DND-41 (cell line): ENCODE measurements at regions not wholly inside any gene's neighbourhood (a gene's known extent, or its start where the extent isn't known, plus 50 kb on each side); places are given as distances from the start of the nearest gene placed in this dataset.

Experiments
- ATAC-seq: fragments of 200-7000 bp; cut with Tn5 transposase; 3 replicates; pipeline ENCODE4 v1.9.1; 2021; ENCODE audit warnings: low read depth; ENCODE audit not compliant: insufficient read depth
- DNase-seq: peaks from one replicate; pipeline ENCODE4 v3.0.0-alpha.2; 2020
- H2AFZ ChIP-seq: 2 replicates; pipeline ENCODE4 v1.6.0; 2012; ENCODE audit warnings: low read depth, low read length
- H3K27ac ChIP-seq: 2 replicates; pipeline ENCODE4 v1.5.1; 2012; ENCODE audit warnings: low read length, inconsistent platforms
- H3K27me3 ChIP-seq: fragments of 200-600 bp; sonication (generic); 2 replicates; pipeline ENCODE4 v1.6.0; 2012; ENCODE audit warnings: low read length, mild to moderate bottlenecking, inconsistent platforms; ENCODE audit not compliant: insufficient read depth, poor library complexity
- H3K36me3 ChIP-seq: 2 replicates; pipeline ENCODE4 v1.5.1; 2012; ENCODE audit warnings: low read length, inconsistent platforms; ENCODE audit not compliant: insufficient read depth
- H3K4me1 ChIP-seq: 2 replicates; pipeline ENCODE4 v1.5.1; 2012; ENCODE audit warnings: mild to moderate bottlenecking, low read length; ENCODE audit not compliant: insufficient read depth
- H3K4me2 ChIP-seq: 2 replicates; pipeline ENCODE4 v1.6.0; 2012; ENCODE audit warnings: mild to moderate bottlenecking, moderate library complexity, low read length, inconsistent platforms; ENCODE audit not compliant: insufficient read depth
- H3K4me3 ChIP-seq, 2 experiments: fragments of 200-600 bp in 1 of 2; shearing (Covaris generic) in 1 of 2; 2 replicates each; pipeline ENCODE4 v1.5.1; 2012 to 2016; ENCODE audit warnings: inconsistent platforms in 2 of 2, low read length in 2 of 2, mild to moderate bottlenecking in 2 of 2, low read depth in 1 of 2, moderate library complexity in 1 of 2
- H3K79me2 ChIP-seq: 2 replicates; pipeline ENCODE4 v1.6.0; 2012; ENCODE audit warnings: low read length, inconsistent platforms; ENCODE audit not compliant: insufficient read depth
- H3K9ac ChIP-seq: 2 replicates; pipeline ENCODE4 v1.6.0; 2012; ENCODE audit warnings: low read depth, mild to moderate bottlenecking, inconsistent platforms, low read length, moderate library complexity
- H3K9me3 ChIP-seq: 2 replicates; pipeline ENCODE4 v1.5.1; 2012; ENCODE audit warnings: low read length, moderate library complexity, mild to moderate bottlenecking, inconsistent platforms; ENCODE audit not compliant: insufficient read depth, severe bottlenecking
- H4K20me1 ChIP-seq: 2 replicates; pipeline ENCODE4 v1.6.0; 2012; ENCODE audit warnings: low read length; ENCODE audit not compliant: insufficient read depth
- CTCF ChIP-seq: IDR thresholded peaks from 2 replicates; pipeline ENCODE4 v1.5.1; 2012; ENCODE audit warnings: borderline replicate concordance, low read length, moderate library complexity, mild to moderate bottlenecking; ENCODE audit not compliant: poor library complexity, severe bottlenecking; ENCODE audit errors: extremely low read depth
- EZH2 ChIP-seq: IDR thresholded peaks from 3 replicates; pipeline ENCODE4 v1.6.1; 2012; ENCODE audit warnings: borderline replicate concordance, low read depth, mild to moderate bottlenecking, moderate library complexity, low read length, inconsistent platforms; ENCODE audit not compliant: severe bottlenecking

- no peaks in the 10 kb centered on the region for H3K4me1 ChIP-seq
- no peak overlapping the region for H2AFZ ChIP-seq
- H3K36me3 ChIP-seq: no peaks in the 10 kb centered on the region
- no peak overlapping the region for H3K9ac ChIP-seq
- no peaks in the 10 kb centered on the region for H4K20me1 ChIP-seq
- H3K27ac ChIP-seq: no peak overlapping the region
- no peak for TF ChIP-seq CTCF
- no peak for TF ChIP-seq EZH2
- H3K4me2 ChIP-seq: no peak overlapping the region
- no peaks in the 10 kb centered on the region for H3K27me3 ChIP-seq
- H3K79me2 ChIP-seq: no peaks in the 10 kb centered on the region
- no peaks in the 10 kb centered on the region for H3K9me3 ChIP-seq
- H3K4me3 ChIP-seq: no peak overlapping the region
- DNase-seq (no peak), ATAC-seq (no peak)
Measured at GRCh38 chr5:175220549-175220948, 223.4 kb downstream of the DRD1 start.

GRCh38 chr5:175219366-175219765 is 224.6 kb downstream of the DRD1 start:
- DNase-seq (no peak), ATAC-seq (no peak)
- H3K4me1 ChIP-seq: no peaks in the 10 kb centered on the region
- H3K4me3 ChIP-seq: no peak overlapping the region
- no peaks in the 10 kb centered on the region for H3K36me3 ChIP-seq
- no peaks in the 10 kb centered on the region for H3K79me2 ChIP-seq
- no peaks in the 10 kb centered on the region for H3K27me3 ChIP-seq
- H3K9me3 ChIP-seq: no peaks in the 10 kb centered on the region
- no peak overlapping the region for H2AFZ ChIP-seq
- H3K4me2 ChIP-seq: no peak overlapping the region
- no peak for TF ChIP-seq CTCF
- no peak for TF ChIP-seq EZH2
- no peaks in the 10 kb centered on the region for H4K20me1 ChIP-seq
- H3K27ac ChIP-seq: no peak overlapping the region
- no peak overlapping the region for H3K9ac ChIP-seq

- H3K4me2 ChIP-seq: no peak overlapping the region
- H4K20me1 ChIP-seq: no peaks in the 10 kb centered on the region
- H3K27me3 ChIP-seq: no peaks in the 10 kb centered on the region
- no peak for ATAC-seq
- TF ChIP-seq EZH2: no peak
- no peak for TF ChIP-seq CTCF
- no peak for DNase-seq
- H3K9ac ChIP-seq: no peak overlapping the region
- no peak overlapping the region for H3K4me3 ChIP-seq
- H2AFZ ChIP-seq: no peak overlapping the region
- H3K9me3 ChIP-seq: no peaks in the 10 kb centered on the region
- no peaks in the 10 kb centered on the region for H3K36me3 ChIP-seq
- no peak overlapping the region for H3K27ac ChIP-seq
- H3K79me2 ChIP-seq: no peaks in the 10 kb centered on the region
- no peaks in the 10 kb centered on the region for H3K4me1 ChIP-seq
Measured at GRCh38 chr5:175216991-175217390, 227.0 kb downstream of the DRD1 start.

- H2AFZ ChIP-seq: no peak overlapping the region
Measured at GRCh38 chr5:175215906-175216305, 228.1 kb downstream of the DRD1 start.

More at GRCh38 chr5:175215906-175216305, 228.1 kb downstream of the DRD1 start:
- no peak for TF ChIP-seq EZH2
- TF ChIP-seq CTCF: no peak
- no peaks in the 10 kb centered on the region for H3K36me3 ChIP-seq
- ATAC-seq (no peak), DNase-seq (no peak)
- H3K4me1 ChIP-seq: no peaks in the 10 kb centered on the region
- H3K79me2 ChIP-seq: no peaks in the 10 kb centered on the region
- H3K4me2 ChIP-seq: no peak overlapping the region
- H3K27me3 ChIP-seq: no peaks in the 10 kb centered on the region
- no peaks in the 10 kb centered on the region for H4K20me1 ChIP-seq
- H3K4me3 ChIP-seq: no peak overlapping the region
- H3K9me3 ChIP-seq: no peaks in the 10 kb centered on the region
- no peak overlapping the region for H3K27ac ChIP-seq
- H3K9ac ChIP-seq: no peak overlapping the region
